ENCODE measurements at regions not wholly inside any gene's neighbourhood (a gene's known extent, or its start where the extent isn't known, plus 50 kb on each side); places are given as distances from the start of the nearest gene placed in this dataset.
A peak's percentile ranks its signal among the peaks of the same experiment; 100 is the strongest.

- no peaks in the 10 kb centered on the region for H3K4me1 ChIP-seq (ENCODE audit: control insufficient read depth, insufficient read depth, low read length, poor library complexity, severe bottlenecking)
- H3K36me3 ChIP-seq (ENCODE audit: control insufficient read depth, insufficient read depth, low read length), result peaks cover 5% of the 10 kb centered on the region
- no peaks in the 10 kb centered on the region for H3K9me3 ChIP-seq (ENCODE audit: control insufficient read depth, low read length)
- H3K27me3 ChIP-seq (replicated peaks; ENCODE audit: control insufficient read depth, insufficient read depth, low read length, poor library complexity, severe bottlenecking), result no peaks in the 10 kb centered on the region
- no peak for DNase-seq
- no peak overlapping the region for H3K4me3 ChIP-seq (ENCODE audit: insufficient read depth, low read depth, low read length, poor library complexity, severe bottlenecking)
- no peak overlapping the region for H3K27ac ChIP-seq (ENCODE audit: insufficient read depth, low read length, poor library complexity, severe bottlenecking)
Measured at GRCh38 chr9:75230469-75230868, 142.2 kb downstream of the OSTF1 start.

GRCh38 chr9:75231167-75231566 lies 142.9 kb downstream of the OSTF1 start:
- Histone ChIP-seq H3K27ac (ENCODE audit: insufficient read depth, low read length, poor library complexity, severe bottlenecking) (no peak overlapping the region), H3K36me3 (ENCODE audit: control insufficient read depth, insufficient read depth, low read length) (peaks cover 5% of the 10 kb centered on the region)
- DNase-seq, result no peak

GRCh38 chr9:75233011-75233410 lies 144.7 kb downstream of the OSTF1 start:
- Histone ChIP-seq H3K4me3 (ENCODE audit: insufficient read depth, low read depth, low read length, poor library complexity, severe bottlenecking) (no peak overlapping the region), H3K9me3 (ENCODE audit: control insufficient read depth, low read length) (no peaks in the 10 kb centered on the region), H3K27me3 (replicated peaks; ENCODE audit: control insufficient read depth, insufficient read depth, low read length, poor library complexity, severe bottlenecking) (no peaks in the 10 kb centered on the region), H3K27ac (ENCODE audit: insufficient read depth, low read length, poor library complexity, severe bottlenecking) (no peak overlapping the region), H3K36me3 (ENCODE audit: control insufficient read depth, insufficient read depth, low read length) (no peaks in the 10 kb centered on the region), H3K4me1 (ENCODE audit: control insufficient read depth, insufficient read depth, low read length, poor library complexity, severe bottlenecking) (no peaks in the 10 kb centered on the region)
- DNase-seq, result no peak

More at GRCh38 chr9:75231167-75231566, 142.9 kb downstream of the OSTF1 start:
- H3K27me3 ChIP-seq (replicated peaks; ENCODE audit: control insufficient read depth, insufficient read depth, low read length, poor library complexity, severe bottlenecking), result no peaks in the 10 kb centered on the region
- H3K9me3 ChIP-seq (ENCODE audit: control insufficient read depth, low read length), result no peaks in the 10 kb centered on the region
- no peak overlapping the region for H3K4me3 ChIP-seq (ENCODE audit: insufficient read depth, low read depth, low read length, poor library complexity, severe bottlenecking)
- no peaks in the 10 kb centered on the region for H3K4me1 ChIP-seq (ENCODE audit: control insufficient read depth, insufficient read depth, low read length, poor library complexity, severe bottlenecking)

GRCh38 chr9:75235632-75236031 lies 147.3 kb downstream of the OSTF1 start:
- H3K4me3 ChIP-seq (ENCODE audit: insufficient read depth, low read depth, low read length, poor library complexity, severe bottlenecking), result no peak overlapping the region
- DNase-seq, result no peak
- no peaks in the 10 kb centered on the region for H3K36me3 ChIP-seq (ENCODE audit: control insufficient read depth, insufficient read depth, low read length)
- H3K27ac ChIP-seq (ENCODE audit: insufficient read depth, low read length, poor library complexity, severe bottlenecking), result no peak overlapping the region
- H3K4me1 ChIP-seq (ENCODE audit: control insufficient read depth, insufficient read depth, low read length, poor library complexity, severe bottlenecking), result no peaks in the 10 kb centered on the region
- H3K9me3 ChIP-seq (ENCODE audit: control insufficient read depth, low read length), result no peaks in the 10 kb centered on the region
- H3K27me3 ChIP-seq (replicated peaks; ENCODE audit: control insufficient read depth, insufficient read depth, low read length, poor library complexity, severe bottlenecking), result no peaks in the 10 kb centered on the region

GRCh38 chr9:75238311-75238976 lies 150.1 kb downstream of the OSTF1 start:
- Histone ChIP-seq H3K36me3 (ENCODE audit: control insufficient read depth, insufficient read depth, low read length) (no peaks in the 10 kb centered on the region), H3K27me3 (replicated peaks; ENCODE audit: control insufficient read depth, insufficient read depth, low read length, poor library complexity, severe bottlenecking) (no peaks in the 10 kb centered on the region), H3K9me3 (ENCODE audit: control insufficient read depth, low read length) (no peaks in the 10 kb centered on the region), H3K4me3 (ENCODE audit: insufficient read depth, low read depth, low read length, poor library complexity, severe bottlenecking) (no peak overlapping the region), H3K4me1 (ENCODE audit: control insufficient read depth, insufficient read depth, low read length, poor library complexity, severe bottlenecking) (no peaks in the 10 kb centered on the region), H3K27ac (ENCODE audit: insufficient read depth, low read length, poor library complexity, severe bottlenecking) (no peak overlapping the region)
- DNase-seq, result peak in 1 of 3 donors; percentile 9

- Histone ChIP-seq H3K4me1 (ENCODE audit: control insufficient read depth, insufficient read depth, low read length, poor library complexity, severe bottlenecking) (no peaks in the 10 kb centered on the region), H3K27me3 (replicated peaks; ENCODE audit: control insufficient read depth, insufficient read depth, low read length, poor library complexity, severe bottlenecking) (no peaks in the 10 kb centered on the region), H3K36me3 (ENCODE audit: control insufficient read depth, insufficient read depth, low read length) (no peaks in the 10 kb centered on the region), H3K9me3 (ENCODE audit: control insufficient read depth, low read length) (no peaks in the 10 kb centered on the region), H3K27ac (ENCODE audit: insufficient read depth, low read length, poor library complexity, severe bottlenecking) (no peak overlapping the region), H3K4me3 (ENCODE audit: insufficient read depth, low read depth, low read length, poor library complexity, severe bottlenecking) (no peak overlapping the region)
- no peak for DNase-seq
Measured at GRCh38 chr9:75239176-75239575, 150.9 kb downstream of the OSTF1 start.

- H3K36me3 ChIP-seq (ENCODE audit: control insufficient read depth, insufficient read depth, low read length), result no peaks in the 10 kb centered on the region
- no peaks in the 10 kb centered on the region for H3K9me3 ChIP-seq (ENCODE audit: control insufficient read depth, low read length)
- no peaks in the 10 kb centered on the region for H3K4me1 ChIP-seq (ENCODE audit: control insufficient read depth, insufficient read depth, low read length, poor library complexity, severe bottlenecking)
- H3K27ac ChIP-seq (ENCODE audit: insufficient read depth, low read length, poor library complexity, severe bottlenecking), result no peak overlapping the region
- DNase-seq, result no peak
- no peaks in the 10 kb centered on the region for H3K27me3 ChIP-seq (replicated peaks; ENCODE audit: control insufficient read depth, insufficient read depth, low read length, poor library complexity, severe bottlenecking)
- no peak overlapping the region for H3K4me3 ChIP-seq (ENCODE audit: insufficient read depth, low read depth, low read length, poor library complexity, severe bottlenecking)
Measured at GRCh38 chr9:75242426-75242825, 154.1 kb downstream of the OSTF1 start.

GRCh38 chr9:75246949-75247348 lies 158.6 kb downstream of the OSTF1 start:
- no peak overlapping the region for H3K27ac ChIP-seq (ENCODE audit: insufficient read depth, low read length, poor library complexity, severe bottlenecking)
- DNase-seq, result no peak
- H3K36me3 ChIP-seq (ENCODE audit: control insufficient read depth, insufficient read depth, low read length), result no peaks in the 10 kb centered on the region
- H3K4me1 ChIP-seq (ENCODE audit: control insufficient read depth, insufficient read depth, low read length, poor library complexity, severe bottlenecking), result no peaks in the 10 kb centered on the region
- no peaks in the 10 kb centered on the region for H3K9me3 ChIP-seq (ENCODE audit: control insufficient read depth, low read length)
- H3K27me3 ChIP-seq (replicated peaks; ENCODE audit: control insufficient read depth, insufficient read depth, low read length, poor library complexity, severe bottlenecking), result no peaks in the 10 kb centered on the region
- no peak overlapping the region for H3K4me3 ChIP-seq (ENCODE audit: insufficient read depth, low read depth, low read length, poor library complexity, severe bottlenecking)

- no peak overlapping the region for H3K27ac ChIP-seq (ENCODE audit: insufficient read depth, low read length, poor library complexity, severe bottlenecking)
- H3K27me3 ChIP-seq (replicated peaks; ENCODE audit: control insufficient read depth, insufficient read depth, low read length, poor library complexity, severe bottlenecking), result no peaks in the 10 kb centered on the region
- H3K4me1 ChIP-seq (ENCODE audit: control insufficient read depth, insufficient read depth, low read length, poor library complexity, severe bottlenecking), result no peaks in the 10 kb centered on the region
- H3K36me3 ChIP-seq (ENCODE audit: control insufficient read depth, insufficient read depth, low read length), result no peaks in the 10 kb centered on the region
- H3K9me3 ChIP-seq (ENCODE audit: control insufficient read depth, low read length), result no peaks in the 10 kb centered on the region
- no peak overlapping the region for H3K4me3 ChIP-seq (ENCODE audit: insufficient read depth, low read depth, low read length, poor library complexity, severe bottlenecking)
- DNase-seq, result peak in 2 of 3 donors; percentile 1 to 27
Measured at GRCh38 chr9:75265525-75265972, 177.2 kb downstream of the OSTF1 start.

- Histone ChIP-seq H3K4me3 (ENCODE audit: insufficient read depth, low read depth, low read length, poor library complexity, severe bottlenecking) (no peak overlapping the region), H3K27ac (ENCODE audit: insufficient read depth, low read length, poor library complexity, severe bottlenecking) (no peak overlapping the region), H3K36me3 (ENCODE audit: control insufficient read depth, insufficient read depth, low read length) (no peaks in the 10 kb centered on the region)
Measured at GRCh38 chr9:75269197-75269596, 180.9 kb downstream of the OSTF1 start.

More at GRCh38 chr9:75269197-75269596, 180.9 kb downstream of the OSTF1 start:
- Histone ChIP-seq H3K4me1 (ENCODE audit: control insufficient read depth, insufficient read depth, low read length, poor library complexity, severe bottlenecking) (no peaks in the 10 kb centered on the region), H3K27me3 (replicated peaks; ENCODE audit: control insufficient read depth, insufficient read depth, low read length, poor library complexity, severe bottlenecking) (no peaks in the 10 kb centered on the region), H3K9me3 (ENCODE audit: control insufficient read depth, low read length) (no peaks in the 10 kb centered on the region)
- no peak for DNase-seq

All from effector memory CD4-positive, alpha-beta T cell (primary cell).